Spleen (tissue), 7 donors: ENCODE measurements at regions not wholly inside any gene's neighbourhood (a gene's known extent, or its start where the extent isn't known, plus 50 kb on each side); places are given as distances from the start of the nearest gene placed in this dataset.

Experiments
- POLR2A ChIP-seq, 3 donors: fragments of 450-650 bp; IDR thresholded peaks; one replicate each; pipeline ENCODE4 v1.5.1; 2017; ENCODE audit warnings: antibody characterized with exemption in 3 of 3, mild to moderate bottlenecking in 1 of 3
- POLR2AphosphoS5 ChIP-seq, 3 donors: sonication (generic); formaldehyde crosslinking; IDR thresholded peaks; one replicate each; pipeline ENCODE4 v1.5.1; 2017; ENCODE audit warnings: antibody characterized with exemption in 3 of 3
- TF ChIP-seq, protein P1 (sequence below), 11 experiments: fragments of 200-600 bp in 7 of 11; fragments of 450-650 bp in 4 of 11; sonication (generic) in 4 of 11; IDR thresholded peaks in 8 of 11; conservative IDR thresholded peaks in 3 of 11; 1 replicate in 7 of 11; 2 replicates in 4 of 11; pipeline versions ENCODE4 v1.4.0 to v1.8.0; 2016 to 2021; ENCODE audit warnings: antibody characterized with exemption in 11 of 11, inconsistent platforms in 4 of 11, mild to moderate bottlenecking in 1 of 11
- donor health status: DM: no; HTN: no; CAD: no; lungs with moderate emphysema.
- donor health status: DM: no; HTN: no; CAD: no.
- donor health status: DM: no; HTN: no; CAD: no.

DNA sequence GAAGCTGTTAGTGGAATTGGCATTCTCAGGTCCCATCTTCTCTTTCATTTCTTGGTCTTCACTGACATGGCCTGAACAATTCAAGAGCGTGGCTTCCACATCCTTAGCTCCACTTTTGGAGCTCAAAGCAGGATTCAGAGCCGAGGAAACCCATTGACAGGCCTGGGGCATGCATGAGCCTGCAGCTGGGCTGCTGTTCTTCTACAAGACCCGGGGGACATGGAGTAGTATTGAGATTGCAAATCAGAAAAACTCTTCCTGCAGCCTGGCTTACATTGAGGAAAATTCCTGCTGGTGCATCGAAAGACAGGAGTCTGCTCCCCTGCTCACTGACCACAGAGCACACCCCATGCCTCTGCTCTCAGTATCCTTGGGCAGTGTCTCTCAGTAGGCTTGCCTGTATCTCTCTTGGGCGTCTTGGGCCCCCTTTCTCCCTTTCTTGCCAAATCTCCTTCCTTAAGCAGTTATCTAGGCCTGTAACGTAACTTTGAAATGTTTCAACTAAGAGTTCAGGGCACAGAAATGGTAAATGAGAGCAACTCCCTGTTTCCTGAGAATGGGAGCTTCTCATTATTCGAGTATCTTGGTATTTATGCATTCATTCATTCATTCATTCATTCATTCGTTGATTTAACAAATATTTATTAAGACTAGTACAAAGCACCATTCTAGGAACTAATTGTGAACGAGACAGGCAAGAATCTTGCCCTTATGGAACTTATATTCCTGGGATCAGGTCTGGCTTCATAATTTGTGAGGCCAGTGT lies 603.6 kb upstream of the CLINT1 start:
- TF ChIP-seq POLR2AphosphoS5 (IDR thresholded peaks at IDR 0.05) (no peak), POLR2A (IDR thresholded peaks at IDR 0.05) (no peak)
- TF ChIP-seq, protein P1, sequence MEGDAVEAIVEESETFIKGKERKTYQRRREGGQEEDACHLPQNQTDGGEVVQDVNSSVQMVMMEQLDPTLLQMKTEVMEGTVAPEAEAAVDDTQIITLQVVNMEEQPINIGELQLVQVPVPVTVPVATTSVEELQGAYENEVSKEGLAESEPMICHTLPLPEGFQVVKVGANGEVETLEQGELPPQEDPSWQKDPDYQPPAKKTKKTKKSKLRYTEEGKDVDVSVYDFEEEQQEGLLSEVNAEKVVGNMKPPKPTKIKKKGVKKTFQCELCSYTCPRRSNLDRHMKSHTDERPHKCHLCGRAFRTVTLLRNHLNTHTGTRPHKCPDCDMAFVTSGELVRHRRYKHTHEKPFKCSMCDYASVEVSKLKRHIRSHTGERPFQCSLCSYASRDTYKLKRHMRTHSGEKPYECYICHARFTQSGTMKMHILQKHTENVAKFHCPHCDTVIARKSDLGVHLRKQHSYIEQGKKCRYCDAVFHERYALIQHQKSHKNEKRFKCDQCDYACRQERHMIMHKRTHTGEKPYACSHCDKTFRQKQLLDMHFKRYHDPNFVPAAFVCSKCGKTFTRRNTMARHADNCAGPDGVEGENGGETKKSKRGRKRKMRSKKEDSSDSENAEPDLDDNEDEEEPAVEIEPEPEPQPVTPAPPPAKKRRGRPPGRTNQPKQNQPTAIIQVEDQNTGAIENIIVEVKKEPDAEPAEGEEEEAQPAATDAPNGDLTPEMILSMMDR (IDR thresholded peaks at IDR 0.05 in 8 of 11, conservative IDR thresholded peaks at IDR 0.05 in 3 of 11): no peak
